ENCODE measurements at regions not wholly inside any gene's neighbourhood (a gene's known extent, or its start where the extent isn't known, plus 50 kb on each side); places are given as distances from the start of the nearest gene placed in this dataset.

DNA sequence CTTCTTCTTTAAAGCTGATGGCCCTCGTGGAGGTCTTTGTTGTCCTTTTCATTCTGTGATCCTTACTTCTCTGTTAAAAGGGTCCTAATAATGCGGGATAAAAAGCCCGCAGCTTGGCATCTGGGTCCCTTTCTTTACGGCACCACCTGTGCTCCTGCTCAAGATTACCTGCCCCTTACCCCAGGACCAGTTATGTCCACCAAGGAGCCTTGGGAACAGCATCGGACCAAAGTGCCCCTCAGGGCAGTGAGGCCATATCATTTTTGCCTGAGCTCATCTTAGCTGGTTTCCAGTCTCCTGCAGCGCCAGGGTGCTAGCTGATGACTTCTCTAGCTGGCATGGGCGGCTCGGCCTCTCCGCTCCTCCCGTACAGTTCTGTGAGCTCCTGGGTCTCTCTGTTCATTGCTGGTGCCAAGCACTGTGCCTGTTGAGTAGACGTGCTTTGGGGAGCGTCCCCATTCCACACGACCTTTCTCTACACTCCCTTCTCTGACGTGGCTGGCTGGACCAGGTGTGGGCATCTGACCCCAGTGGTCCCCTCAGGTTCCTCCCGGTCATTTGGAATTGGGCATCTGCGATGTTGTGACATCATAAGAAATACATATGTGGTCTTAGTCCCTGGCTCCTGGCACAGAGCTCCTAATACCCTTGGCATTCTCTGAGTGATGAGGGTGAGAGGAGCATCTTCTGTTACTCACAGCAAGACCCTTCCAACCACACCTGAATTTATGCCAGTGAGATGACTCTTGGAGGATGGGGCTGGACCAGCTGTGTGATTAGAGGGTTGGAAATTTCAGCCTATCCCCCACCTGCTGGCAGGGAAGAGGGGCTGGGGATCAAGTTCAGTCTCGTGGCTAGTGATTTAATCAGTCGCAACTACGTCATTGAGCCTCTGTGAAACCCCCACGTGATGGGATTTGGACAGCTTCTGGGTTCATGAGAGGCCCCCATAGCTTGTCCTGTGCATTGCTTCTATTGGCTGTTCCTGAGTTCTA lies 134.2 kb upstream of the HS6ST1 start:
- DNase-seq, result no peak

DNA sequence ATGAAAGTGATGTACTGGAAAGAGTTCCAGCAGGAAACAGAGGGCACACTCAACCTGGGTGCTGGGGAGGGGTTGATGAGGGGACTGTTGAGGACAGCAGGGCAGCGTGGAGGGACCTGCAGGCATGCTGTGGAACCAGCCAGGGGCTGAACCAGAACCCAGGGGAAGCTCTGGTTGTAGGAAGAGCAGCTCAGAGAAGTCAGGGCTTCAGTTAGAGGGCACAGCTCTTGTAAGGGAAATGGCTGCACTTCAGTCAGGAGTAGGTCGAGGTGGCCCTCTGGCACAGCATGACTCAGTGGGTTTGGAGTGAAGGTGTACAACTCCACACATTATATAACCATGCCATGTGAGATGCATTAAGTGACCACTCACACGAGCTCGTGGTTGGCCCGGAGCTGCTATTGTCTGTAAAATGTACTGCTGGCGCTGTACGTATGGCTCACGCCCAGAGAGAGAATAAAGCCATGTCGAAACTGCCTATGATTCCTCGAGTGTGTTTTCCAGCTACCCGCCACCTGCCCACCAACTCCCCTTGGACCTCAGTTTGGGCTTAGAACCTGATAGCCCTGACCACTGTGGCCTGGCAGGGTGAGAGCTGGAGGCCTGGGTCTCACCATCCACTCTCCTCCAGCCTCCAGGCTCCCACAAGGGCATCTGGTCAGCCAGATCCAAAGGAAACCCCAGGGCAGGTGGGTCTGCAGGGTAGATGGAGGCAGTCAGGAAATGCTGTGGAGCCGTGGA lies 136.5 kb upstream of the HS6ST1 start:
- no peak for DNase-seq

GRCh38 chr2:128455721-128456050 lies 137.0 kb upstream of the HS6ST1 start:
- no peak for DNase-seq

- DNase-seq, result no peak
Measured at GRCh38 chr2:128456281-128456680, 137.6 kb upstream of the HS6ST1 start.

- no peak for DNase-seq
Measured at GRCh38 chr2:128457006-128457604, 138.4 kb upstream of the HS6ST1 start.

- no peak for DNase-seq
Measured at GRCh38 chr2:128457716-128458115, 139.0 kb upstream of the HS6ST1 start.

GRCh38 chr2:128458505-128458904 lies 139.8 kb upstream of the HS6ST1 start:
- no peak for DNase-seq

GRCh38 chr2:128464456-128464855 lies 145.8 kb upstream of the HS6ST1 start:
- DNase-seq, result no peak

DNA sequence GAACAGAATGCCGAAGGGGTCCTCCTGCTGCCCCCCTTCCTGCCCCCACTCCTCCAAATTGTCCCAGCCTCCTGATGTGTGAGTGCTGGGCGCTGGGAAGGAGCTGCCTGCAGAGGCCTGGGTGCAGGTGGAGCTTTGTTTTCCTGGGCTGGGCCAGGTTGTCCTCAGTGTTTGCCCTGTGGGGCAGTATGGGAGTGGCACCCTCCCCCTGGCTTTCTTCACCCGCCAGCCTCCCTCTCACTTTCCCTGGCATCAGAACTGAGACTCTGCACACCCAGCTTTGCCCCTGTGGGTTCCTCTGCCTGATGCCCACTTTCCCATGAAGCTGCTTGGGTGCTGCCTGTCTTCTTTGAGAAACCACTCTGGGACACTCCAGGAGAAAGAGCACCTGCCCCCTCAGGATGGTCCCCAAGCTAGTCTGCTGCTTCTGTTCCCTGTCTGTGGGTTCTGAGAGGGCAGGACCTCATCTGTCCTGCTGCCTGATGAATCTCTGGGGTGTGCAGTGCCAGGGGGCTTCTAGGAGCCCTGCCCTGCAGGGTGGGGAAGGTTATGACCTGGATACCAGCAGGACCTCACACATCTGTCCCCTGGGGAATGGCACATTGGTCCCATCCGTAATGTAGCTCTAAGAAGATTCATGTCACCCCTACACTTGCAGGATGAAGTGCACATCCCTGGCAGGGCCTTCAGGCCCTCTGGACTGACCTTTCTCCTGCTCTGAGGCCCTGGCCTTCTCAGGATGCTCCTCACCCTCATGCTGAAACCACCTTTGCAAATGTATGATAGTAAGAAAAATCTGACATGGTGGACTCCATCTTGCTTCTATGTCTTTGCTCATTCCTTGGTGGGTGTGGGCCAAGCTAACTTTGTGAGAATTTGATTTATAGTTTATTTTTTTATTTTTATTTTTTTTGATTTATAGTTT lies 146.8 kb upstream of the HS6ST1 start:
- no peak for DNase-seq

DNA sequence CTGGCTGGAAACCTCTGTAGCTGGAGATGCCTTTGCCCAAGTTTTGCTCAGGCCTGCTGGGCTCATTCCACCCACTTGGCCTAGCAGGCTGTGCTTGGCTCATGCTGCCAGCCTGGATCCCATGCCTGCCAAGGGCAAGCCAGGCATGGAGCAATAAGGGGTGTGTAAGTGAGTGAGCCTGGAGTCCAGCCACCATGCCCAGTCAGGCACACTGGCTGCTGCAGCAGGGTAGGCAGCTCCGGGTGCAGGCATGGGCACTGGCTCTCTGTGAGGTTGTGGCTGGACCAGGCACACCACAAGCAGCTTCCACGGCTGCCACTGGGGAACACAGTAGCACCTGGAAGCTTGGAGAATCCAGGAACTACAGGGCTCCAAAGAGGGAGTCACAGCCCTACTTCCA lies 147.7 kb upstream of the HS6ST1 start:
- DNase-seq, result no peak

DNA sequence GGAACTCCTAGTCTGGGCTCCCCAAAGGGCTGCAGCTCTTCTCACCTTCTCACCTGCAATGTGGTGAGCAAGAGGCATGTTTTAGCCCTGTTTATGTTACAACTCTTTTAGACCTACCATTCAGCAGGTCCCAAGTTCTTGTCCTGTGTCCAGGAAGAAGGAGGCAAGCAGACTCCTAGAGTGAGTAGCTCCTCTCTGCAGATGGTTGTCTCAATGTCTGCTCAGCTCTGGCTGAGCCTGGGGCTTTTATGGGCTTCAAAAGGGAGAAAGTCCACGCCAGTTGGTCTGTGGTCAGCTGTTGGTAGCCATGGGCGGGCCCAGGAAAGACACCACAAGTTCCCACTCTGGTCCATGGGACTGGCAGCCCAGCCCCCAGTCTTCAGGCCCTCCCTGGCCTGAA lies 148.1 kb upstream of the HS6ST1 start:
- DNase-seq, result no peak

- DNase-seq, result no peak
Measured at GRCh38 chr2:128467321-128467969, 148.8 kb upstream of the HS6ST1 start.

- no peak for DNase-seq
Measured at GRCh38 chr2:128468186-128468920, 149.7 kb upstream of the HS6ST1 start.

GRCh38 chr2:128469203-128469602 lies 150.5 kb upstream of the HS6ST1 start:
- DNase-seq, result no peak

GRCh38 chr2:128469875-128470274 lies 151.2 kb upstream of the HS6ST1 start:
- DNase-seq, result no peak

GRCh38 chr2:128472789-128473174 lies 154.1 kb upstream of the HS6ST1 start:
- DNase-seq, result no peak

DNA sequence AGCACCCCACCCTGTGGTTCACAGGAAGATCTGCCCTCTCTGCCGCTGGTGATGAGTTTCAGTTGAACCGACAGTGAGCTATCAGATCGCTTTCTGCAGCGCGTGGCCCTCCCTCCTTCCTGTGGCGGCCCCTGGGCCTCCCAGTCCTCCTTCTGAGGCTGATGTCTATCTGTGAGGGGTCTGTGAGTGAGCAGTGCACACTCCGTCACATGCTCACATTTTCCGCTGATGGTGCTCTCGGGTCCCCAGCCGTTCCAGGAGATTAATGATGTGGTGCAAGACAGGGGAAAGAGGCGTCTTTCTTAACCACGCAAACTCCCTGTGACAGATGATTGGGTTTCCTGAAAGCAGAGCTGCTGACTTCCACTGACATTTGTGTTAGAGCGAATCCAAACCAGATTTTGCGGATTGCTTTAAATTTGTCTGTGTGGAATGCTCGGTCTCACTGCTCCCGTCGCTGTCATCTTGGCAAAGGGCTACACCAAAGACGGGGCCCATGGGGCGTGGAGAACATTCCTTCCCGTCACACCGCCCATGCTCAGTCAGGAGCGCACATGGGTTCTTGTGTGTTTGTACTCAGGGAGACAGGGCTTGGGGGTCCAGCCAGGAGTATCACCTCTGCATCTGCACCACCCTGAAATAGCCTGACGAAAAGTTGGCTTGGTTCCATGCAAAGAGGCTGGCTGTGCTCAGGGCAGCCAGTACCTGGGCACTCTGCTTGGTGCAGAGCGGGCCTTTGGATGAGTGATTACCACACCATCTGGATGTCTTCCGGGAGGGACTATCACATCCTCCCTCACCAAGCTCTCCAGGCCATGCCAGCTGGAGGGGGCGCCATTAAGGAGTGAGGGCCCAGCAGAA lies 154.7 kb upstream of the HS6ST1 start:
- peak; percentile 99 for DNase-seq

GRCh38 chr2:128474036-128474955 lies 155.6 kb upstream of the HS6ST1 start:
- DNase-seq, result no peak

- DNase-seq, result no peak
Measured at GRCh38 chr2:128474962-128475361, 156.3 kb upstream of the HS6ST1 start.
